Right hindlimb (tissue), 1 donor: ENCODE measurements at regions not wholly inside any gene's neighbourhood (a gene's known extent, or its start where the extent isn't known, plus 50 kb on each side); places are given as distances from the start of the nearest gene placed in this dataset.
"Not testable (repeated sequence)": the region's sequence is repeated elsewhere in the genome, so short reads cannot be mapped to it uniquely, and the experiment has no call there.

Experiments
- DNase-seq: peaks from one replicate; pipeline ENCODE4 v3.0.0-alpha.2; 2018

DNA sequence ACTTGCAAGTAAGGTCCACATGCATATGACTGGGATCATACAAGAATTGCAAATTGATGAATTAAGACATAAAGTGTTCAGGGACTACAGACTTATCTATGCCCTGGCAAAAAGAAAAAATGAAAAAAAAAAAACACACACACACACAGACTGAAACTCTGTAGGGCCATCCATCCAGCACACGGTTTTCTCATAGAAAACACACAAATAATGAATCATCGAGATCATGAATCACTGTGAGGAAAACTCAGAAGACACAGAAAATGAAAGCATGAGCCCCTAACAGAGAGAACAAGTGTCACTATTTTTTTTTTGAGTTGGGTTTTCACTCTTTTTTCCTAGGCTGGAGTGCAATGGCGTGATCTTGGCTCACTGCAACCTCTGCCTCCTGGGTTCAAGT lies 185.2 kb downstream of the IRX2 start:
- DNase-seq, result no peak

DNA sequence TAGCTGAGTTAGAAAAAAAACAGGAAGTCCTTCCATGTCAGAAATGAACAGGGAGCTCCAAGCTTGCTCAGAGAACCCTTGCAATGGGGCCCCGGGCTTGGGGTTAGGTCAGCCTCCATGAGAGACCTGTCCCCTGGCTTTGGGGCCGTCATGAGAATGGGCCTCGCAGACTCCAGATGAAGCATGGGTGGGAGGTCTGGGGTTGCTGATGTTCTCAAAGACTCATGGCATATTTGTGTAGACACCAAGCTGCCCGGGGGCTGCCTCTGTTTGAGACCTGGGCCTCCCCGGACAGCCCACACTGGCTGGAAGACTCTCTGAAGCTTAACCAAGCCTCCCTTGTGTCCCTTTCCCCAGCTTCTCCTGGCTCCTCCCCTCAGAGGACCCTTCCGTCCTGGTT lies 186.3 kb downstream of the IRX2 start:
- no peak for DNase-seq

- no peak for DNase-seq
Measured at GRCh38 chr5:2563046-2563445, 188.4 kb downstream of the IRX2 start.

GRCh38 chr5:2562036-2562435 lies 189.4 kb downstream of the IRX2 start:
- no peak for DNase-seq

GRCh38 chr5:2560435-2560834 lies 191.0 kb downstream of the IRX2 start:
- DNase-seq, result no peak

DNA sequence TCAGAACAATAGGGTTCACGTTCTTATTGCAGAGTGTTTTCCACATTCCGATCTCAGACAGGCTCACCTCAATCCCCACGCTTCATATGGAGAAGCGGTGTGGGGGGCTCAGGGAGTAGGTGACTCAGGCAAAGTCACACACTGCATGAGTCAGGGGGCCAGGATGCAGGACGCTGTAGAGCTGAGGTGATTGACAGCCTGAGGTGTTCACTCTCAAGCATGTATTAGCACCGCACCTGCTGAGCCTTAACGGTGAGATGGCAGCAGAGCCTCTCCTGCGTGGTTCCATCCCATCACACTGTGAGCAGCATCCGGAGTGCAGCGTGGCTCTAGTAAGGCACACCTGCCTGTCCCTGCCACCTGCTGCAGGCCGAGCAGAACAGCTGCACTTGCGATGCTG lies 194.0 kb downstream of the IRX2 start:
- no peak for DNase-seq

DNA sequence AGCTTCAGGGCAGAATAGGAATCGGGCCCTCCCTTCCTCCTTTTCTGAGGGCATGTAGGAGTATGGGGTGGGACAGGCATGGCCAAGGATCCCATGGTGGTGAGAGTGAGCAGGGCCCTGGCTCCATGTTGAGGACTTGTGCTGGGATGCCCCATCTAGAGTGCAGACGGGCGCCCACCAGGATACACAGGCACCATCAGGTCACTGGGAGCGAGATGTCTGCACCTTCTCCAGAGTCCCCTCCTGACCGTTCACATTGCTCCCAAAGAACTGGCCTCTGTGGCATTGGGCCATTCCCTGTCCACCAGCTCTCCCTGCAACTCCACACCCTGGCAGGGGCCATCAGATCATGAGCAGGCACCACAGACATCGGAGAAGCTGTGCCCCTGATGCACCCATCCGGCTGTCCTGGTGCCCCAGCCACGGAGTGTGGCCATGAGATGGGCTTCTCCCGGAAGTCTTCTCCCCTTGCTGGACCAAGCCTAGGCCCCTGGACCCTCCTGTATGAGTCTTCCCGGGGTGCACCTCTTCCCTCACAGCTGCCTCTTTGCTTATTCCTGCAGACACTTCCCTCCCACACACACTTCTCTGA lies 195.0 kb downstream of the IRX2 start:
- DNase-seq, result no peak

DNA sequence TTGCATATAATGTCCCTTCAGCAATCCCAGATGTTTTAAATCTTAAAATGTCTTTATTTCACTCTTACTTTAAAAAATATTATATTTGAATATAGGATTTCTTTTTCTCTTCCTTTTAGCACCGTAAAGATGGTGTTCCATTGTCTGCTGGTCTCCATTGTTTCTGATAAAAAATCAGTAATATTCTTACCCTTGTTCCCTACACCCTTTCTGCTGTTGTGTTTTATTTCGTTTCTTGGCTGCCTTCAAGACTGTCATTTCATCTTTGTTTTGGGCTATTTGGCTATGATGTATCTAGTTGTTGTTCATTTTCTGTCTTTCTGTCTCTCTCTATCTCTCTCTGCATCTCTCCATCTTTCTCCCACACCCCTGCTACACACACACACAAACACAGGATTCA lies 197.9 kb downstream of the IRX2 start:
- no peak for DNase-seq

GRCh38 chr5:2550509-2550908 lies 201.0 kb downstream of the IRX2 start:
- no peak for DNase-seq

GRCh38 chr5:2549900-2550299 lies 201.6 kb downstream of the IRX2 start:
- DNase-seq, result no peak

DNA sequence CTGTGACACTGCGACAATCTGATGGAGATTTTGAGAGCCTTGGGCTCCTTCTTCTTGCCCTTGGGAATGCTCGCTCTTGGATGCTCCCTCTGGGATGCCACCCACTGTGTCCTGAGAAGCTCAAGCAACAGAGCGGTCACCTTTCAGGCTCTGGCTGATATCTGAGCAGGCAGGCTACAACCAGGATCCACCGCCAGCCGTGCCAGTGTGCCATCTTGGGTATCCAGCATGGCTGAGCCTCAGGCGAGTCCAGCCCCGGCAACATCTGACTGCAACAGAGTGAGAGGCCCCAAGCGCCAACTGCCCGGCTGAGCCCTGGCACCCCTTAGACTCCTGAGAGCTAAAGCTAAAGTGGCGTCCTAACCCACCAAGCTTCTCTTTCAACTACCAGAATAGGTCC lies 202.1 kb downstream of the IRX2 start:
- DNase-seq, result no peak

GRCh38 chr5:2546938-2547337 lies 204.5 kb downstream of the IRX2 start:
- DNase-seq, result no peak

DNA sequence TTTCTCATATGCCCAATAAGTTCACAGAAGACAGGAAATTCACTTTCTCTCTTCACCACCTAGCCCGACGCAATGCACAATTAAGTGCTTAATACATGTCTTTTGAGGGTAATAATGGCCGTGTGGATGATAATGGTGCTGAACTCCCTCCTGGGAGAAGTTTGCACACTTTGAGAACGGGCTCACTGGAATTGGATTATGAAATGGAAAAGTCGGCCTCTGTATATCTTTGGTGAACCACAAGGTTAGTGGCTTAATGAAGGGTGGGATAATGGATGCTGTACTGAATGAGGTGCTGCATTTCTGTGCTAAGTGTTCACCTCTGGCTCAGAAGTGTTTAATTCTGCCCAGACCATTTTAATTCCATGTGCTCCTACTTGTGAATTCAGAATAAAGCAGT lies 207.5 kb downstream of the IRX2 start:
- DNase-seq, result no peak

DNA sequence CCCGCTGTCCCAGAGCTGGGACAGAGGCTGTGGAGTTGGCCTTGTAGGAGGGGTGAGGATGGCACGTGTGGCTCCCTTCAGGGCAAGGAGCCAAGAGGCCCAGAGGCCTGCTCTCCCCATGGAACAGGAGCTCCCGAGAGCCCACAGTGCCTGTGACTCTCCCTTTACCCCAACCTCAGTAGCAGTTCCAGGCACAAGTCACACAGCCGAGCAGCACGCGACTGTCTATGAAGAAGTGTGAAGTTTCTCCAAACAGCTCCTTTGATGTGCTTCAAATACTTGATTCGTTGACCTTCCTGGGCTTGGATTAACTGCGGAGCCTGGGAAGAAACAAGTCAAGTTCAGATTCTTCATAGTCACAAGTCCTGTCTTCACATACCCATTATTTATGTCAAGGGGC lies 208.7 kb downstream of the IRX2 start:
- DNase-seq, result no peak

DNA sequence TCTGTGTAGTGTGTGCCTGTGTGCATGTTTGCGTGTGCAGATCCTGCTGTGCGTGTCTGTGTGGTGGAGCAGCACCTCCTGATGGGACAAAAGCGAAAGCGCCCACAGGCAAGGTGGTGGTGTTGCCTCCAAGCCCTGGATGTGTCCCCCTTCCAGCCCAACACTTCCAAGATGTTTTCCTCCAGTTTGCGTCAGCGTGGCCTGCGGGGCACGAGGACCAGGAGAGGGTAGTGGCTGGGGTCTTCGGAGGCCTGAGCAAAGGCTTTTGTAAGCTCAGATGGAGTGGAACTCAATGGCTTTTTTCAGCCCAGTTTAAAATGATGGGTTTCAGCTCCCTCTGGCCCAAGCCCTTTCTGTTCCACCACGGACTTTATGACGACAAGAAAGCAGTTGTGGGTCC lies 209.5 kb downstream of the IRX2 start:
- no peak for DNase-seq

DNA sequence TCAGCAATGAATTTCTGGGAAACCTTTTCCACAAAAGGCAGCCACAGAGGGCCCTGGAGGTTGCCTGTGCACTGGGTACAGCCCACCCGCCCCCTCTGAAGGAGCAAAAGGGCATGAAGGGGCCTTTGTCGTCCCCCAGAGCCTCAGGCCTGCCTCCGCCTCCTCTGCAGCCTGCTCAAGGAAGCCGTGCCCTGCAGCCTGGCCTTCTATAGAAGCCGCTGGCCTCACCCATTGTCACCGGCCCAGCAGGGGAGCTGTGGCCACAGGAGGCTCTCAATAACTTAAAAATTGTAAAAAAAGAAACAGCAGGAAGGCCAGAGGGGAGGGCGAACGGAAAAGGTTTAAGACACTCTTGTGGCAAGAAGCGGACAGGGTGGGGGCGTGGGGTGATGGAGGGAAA lies 213.3 kb downstream of the IRX2 start:
- no peak for DNase-seq

GRCh38 chr5:2537378-2538145 lies 213.9 kb downstream of the IRX2 start:
- no peak for DNase-seq

DNA sequence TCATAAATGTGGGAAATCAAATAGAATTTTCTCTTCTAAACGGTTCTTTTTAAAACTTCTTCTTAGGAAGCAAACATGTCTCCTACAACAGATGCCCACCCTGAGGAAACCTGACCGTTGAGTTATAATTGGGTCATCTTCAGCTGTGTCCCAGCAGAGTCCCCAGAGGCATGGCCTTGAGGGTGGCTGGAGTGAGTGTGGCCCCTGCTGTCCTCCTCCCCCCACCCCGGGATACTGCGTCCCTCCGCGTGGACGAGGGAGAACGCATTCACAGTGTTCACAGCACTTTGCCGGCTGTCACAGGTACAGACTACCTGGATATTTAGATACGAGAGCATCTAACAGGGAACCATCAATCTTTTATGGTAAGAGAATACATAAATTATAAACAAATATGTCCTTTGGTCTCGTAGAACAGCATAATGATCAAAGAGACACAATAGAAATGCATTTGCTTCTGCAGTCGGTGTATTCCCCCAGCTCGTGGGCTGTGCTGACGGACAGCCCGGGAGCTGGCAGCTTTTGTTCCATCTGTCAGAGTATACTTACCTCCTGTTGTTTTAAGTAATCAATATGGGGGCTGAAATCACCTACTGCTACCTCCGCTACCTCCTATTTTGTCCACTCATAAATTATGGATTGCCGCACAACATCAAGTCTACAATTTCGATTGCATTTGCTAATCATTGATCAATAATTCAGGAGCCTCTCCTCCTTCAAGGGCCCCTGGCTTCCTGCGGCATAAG lies 214.7 kb downstream of the IRX2 start:
- no peak for DNase-seq

DNA sequence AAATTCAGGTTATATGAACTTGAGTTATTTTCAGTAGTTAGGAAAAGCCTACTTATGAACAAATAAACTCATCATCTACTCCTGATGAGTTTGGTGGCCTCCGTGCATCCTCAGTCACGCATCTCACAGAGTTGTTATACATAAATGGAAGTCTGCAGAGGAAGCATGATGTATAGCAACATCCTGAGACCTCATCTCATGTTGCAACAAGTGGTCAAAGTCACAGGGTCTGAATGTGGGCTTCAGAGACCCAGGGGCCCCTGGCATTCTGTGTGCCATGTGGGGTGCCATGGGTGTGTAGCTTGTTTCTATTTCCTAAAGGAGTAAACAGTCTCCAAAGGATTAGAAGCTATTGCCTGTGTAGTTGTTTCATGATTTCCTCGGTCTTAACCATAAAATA lies 216.5 kb downstream of the IRX2 start:
- DNase-seq, result no peak

DNA sequence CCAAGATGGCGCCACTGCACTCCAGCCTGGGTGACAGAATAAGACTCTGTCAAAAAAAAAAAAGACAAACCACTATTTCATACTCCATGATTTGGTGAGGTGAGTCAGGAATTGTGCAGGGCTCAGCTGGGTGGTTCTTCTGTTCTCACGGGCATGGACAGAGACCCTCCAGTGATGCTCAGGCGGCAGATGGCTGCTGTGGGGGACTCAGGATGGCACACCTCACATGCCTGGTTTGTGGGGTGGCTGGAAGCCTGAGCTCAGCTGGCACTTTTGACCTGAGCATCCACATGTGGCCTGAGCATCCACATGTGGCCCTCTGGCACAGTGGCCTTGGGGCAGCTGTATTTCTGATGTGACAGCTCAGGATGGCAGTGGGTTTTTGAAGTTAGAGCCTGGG lies 217.2 kb downstream of the IRX2 start:
- no peak for DNase-seq

GRCh38 chr5:2533848-2534247 lies 217.6 kb downstream of the IRX2 start:
- DNase-seq, result not testable (repeated sequence)

GRCh38 chr5:2532809-2533208 lies 218.7 kb downstream of the IRX2 start:
- no peak for DNase-seq

DNA sequence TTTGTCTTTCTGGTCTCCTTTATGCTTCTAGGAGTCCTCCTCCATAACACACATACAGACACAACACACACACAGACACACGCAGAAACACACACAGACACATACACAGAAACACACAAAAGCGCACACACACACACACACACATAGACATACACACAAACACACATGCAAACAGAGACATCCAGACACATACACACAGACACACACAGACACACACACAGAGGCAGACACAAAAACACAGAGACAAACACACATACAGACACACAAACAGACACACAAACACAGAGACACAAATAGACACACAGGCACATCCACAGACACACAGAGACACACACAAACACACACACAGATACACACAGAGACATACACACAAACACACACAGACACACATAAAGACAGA lies 220.2 kb downstream of the IRX2 start:
- no peak for DNase-seq

- DNase-seq, result no peak
Measured at GRCh38 chr5:2530609-2531008, 220.9 kb downstream of the IRX2 start.
